Right atrium auricular region (tissue), 2 donors: ENCODE measurements at regions not wholly inside any gene's neighbourhood (a gene's known extent, or its start where the extent isn't known, plus 50 kb on each side); places are given as distances from the start of the nearest gene placed in this dataset.
"Not testable (repeated sequence)": the region's sequence is repeated elsewhere in the genome, so short reads cannot be mapped to it uniquely, and the experiment has no call there.

Experiments
- DNase-seq: peaks from one replicate; pipeline ENCODE4 v3.0.0-alpha.2; 2019; ENCODE audit warnings: low spot score
- H3K27ac ChIP-seq, 2 donors: fragments of 200-600 bp; sonication (generic); 1 replicate in 1 of 2; 2 replicates in 1 of 2; pipeline ENCODE4 v1.5.1; 2016 to 2019
- H3K27me3 ChIP-seq, 2 donors: fragments of 200-600 bp; sonication (generic); one replicate each; pipeline versions ENCODE4 v1.5.1 to v1.6.0; 2017 to 2019
- H3K36me3 ChIP-seq: fragments of 200-600 bp; sonication (generic); one replicate; pipeline ENCODE4 v1.5.1; 2016
- H3K4me1 ChIP-seq, 2 donors: fragments of 200-600 bp; sonication (generic); one replicate each; pipeline versions ENCODE4 v1.5.1 to v1.6.0; 2017 to 2019
- H3K4me3 ChIP-seq, 2 donors: fragments of 200-600 bp; sonication (generic); 1 replicate in 1 of 2; 2 replicates in 1 of 2; pipeline ENCODE4 v1.5.1; 2017 to 2019; ENCODE audit warnings: mild to moderate bottlenecking in 1 of 2, moderate library complexity in 1 of 2
- H3K9me3 ChIP-seq, 2 donors: fragments of 200-600 bp; sonication (generic); one replicate each; pipeline ENCODE4 v1.5.1; 2019

DNA sequence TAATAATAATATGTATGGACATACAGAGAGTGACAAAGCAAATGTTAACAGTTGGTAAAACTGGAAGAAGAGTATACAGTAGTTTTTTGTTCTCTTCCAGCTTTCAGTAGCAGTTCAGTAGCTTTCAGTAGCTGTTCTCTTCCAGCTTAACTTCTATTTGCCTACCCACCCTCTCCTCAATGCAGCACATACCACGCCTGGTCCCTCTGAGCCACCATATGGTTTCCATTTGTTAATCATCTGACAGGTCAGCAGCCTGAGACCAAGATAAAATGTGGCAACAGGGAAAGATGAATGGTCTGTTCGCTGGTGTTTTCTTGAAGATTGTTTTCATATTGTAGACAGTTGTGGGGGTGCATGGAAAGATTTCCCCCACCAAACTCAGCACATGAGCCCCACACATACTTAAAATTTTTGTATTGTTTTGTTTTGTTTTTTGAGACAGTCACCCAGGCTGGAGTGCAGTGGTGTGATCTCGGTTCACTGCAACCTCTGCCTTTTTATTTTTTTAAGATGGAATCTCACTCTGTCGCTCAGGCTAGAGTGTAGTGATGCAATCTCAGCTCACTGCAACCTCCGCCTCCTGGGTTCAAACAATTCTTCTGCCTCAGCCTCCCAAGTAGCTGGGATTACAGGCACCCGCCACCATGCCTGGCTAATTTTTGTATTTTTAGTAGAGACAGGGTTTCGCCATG lies 56.8 kb downstream of the ATP6V0E2 start:
- H3K4me3 ChIP-seq, H3K27me3 ChIP-seq, DNase-seq, H3K4me1 ChIP-seq, H3K9me3 ChIP-seq, H3K36me3 ChIP-seq, H3K27ac ChIP-seq: not testable (repeated sequence)

DNA sequence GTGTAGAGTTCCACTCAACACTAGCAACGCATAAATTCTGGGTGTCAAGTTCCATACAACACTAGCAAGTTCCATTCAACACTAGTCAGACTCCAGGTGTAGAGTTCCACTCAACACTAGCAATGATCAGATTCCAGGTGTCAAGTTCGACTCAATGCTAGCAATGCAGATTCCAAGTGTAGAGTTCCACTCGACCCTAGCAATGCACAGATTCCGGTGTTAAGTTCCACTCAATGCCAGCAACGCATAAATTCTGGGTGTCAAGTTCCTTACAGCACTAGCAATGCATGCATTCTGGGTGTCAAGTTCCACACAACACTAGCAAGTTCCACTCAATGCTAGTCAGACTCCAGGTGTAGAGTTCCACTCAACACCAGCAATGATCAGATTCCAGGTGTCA lies 60.0 kb downstream of the ATP6V0E2 start:
- not testable (repeated sequence) for H3K36me3 ChIP-seq, H3K4me1 ChIP-seq, H3K9me3 ChIP-seq, DNase-seq, H3K27me3 ChIP-seq, H3K4me3 ChIP-seq, H3K27ac ChIP-seq

DNA sequence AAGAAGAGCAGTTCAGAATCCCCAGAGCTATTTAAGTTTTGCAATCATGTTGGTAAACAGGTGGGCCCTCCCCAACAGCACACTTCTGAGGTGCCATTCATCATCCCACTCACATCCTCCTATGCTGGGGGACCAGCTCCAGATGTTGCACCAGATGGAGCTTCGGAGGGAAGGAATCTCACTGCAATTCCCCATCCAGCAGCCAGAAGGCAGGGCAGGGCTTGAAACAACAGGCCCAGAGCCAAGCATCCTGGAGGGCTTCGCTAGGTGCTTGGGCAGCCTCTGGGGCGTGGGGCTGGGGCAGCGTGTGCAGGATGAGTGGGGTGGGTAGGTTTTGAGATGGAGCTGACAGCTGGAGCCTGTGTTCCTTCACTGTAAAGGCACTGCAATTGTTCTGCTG lies 73.6 kb downstream of the ATP6V0E2 start:
- not testable (repeated sequence) for H3K4me1 ChIP-seq, H3K4me3 ChIP-seq, DNase-seq, H3K27me3 ChIP-seq, H3K36me3 ChIP-seq, H3K9me3 ChIP-seq, H3K27ac ChIP-seq

DNA sequence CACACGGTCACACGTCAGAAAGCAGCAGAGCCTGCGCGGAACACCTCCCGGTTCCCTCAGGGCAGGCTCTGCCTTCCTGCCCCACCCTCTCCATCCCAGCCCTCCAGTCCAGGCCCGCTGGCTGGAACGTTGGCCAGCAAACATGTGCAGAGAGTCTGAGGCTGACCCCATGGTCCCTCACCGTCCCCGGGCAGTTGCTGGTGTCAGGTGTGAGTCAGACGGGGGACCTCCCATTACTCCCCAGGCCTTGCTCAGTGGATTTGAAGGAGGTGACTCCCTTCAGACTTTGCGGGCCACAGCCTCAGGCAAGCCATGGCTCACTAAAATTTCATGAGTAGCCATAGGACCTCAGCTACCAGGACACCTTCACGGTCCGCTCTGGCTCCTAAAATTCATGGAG lies 74.7 kb downstream of the ATP6V0E2 start:
- not testable (repeated sequence) for H3K27ac ChIP-seq, H3K4me3 ChIP-seq, H3K4me1 ChIP-seq, H3K9me3 ChIP-seq, H3K36me3 ChIP-seq, H3K27me3 ChIP-seq, DNase-seq

DNA sequence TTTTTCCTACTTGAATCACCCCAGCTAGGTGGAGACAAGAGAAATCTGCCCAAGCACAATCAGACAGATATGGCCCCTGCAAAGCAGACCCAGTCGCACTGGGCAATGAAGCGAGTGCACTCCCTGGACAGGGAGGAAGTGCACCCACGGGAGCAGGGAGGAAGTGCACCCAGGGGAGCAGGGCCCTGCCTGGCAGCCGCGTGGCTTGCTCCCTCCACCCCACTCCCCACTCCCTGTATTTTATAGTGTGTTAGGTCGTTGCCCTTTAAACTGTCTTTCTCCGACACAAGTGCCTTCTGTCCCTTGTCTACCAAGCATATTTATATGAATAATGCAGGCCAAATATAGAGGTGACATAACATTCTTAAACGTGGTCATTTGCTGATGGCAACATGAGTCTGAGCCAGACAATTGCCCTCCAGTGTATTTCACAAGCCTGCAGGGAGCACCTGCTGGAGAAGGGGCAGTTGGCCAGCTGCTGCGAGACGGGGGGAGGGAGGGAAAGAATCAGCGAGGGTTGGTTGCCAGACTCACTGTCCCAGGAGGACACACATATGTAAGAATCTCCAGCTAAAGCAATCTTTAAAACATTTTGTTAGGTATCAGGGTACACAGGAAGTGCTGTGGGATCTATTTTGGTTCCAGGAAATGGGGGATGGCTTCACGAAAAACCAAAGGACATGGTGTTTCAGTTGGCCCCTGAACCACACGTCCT lies 76.3 kb downstream of the ATP6V0E2 start:
- DNase-seq, H3K36me3 ChIP-seq, H3K4me3 ChIP-seq, H3K27ac ChIP-seq, H3K9me3 ChIP-seq, H3K27me3 ChIP-seq, H3K4me1 ChIP-seq: not testable (repeated sequence)

DNA sequence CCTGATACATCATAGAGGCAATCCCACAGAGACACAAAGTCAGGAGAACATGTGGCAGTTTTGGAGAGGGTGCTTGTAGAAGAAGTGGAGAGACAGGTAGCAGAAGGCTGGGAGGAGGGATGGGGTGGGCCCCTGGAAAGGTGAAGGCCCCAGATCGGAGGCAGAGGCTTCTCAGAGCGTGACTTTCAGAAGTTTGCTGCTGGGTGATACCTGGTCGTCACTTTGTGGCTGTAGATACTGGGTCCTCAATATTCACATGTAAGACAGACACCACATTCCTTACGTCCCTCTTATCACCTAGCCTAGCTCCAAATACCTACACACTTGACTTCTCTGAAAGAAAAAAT lies 76.8 kb downstream of the ATP6V0E2 start:
- H3K4me3 ChIP-seq, H3K4me1 ChIP-seq, H3K27ac ChIP-seq: not testable (repeated sequence)

DNA sequence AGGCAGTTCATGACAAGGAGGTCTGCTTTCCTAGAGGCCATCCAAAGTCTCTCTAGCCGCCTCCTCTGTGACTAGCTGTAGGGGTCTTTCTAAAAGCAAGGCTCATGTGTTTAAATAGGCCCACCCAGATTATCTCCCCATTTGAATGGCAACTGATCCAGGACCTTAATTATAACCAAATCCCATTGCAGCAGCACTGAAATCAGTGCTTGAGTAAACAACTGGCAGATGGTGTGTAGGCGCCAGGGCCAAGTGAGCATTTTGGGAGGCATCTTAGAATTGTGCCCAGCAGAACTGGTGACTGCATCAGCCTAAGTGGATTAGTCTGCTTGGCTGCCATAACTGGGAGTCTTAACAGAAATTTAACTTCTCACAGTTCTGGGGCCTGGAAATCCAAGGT lies 77.8 kb downstream of the ATP6V0E2 start:
- not testable (repeated sequence) for DNase-seq, H3K27me3 ChIP-seq, H3K4me3 ChIP-seq, H3K27ac ChIP-seq, H3K4me1 ChIP-seq, H3K9me3 ChIP-seq, H3K36me3 ChIP-seq

More for the DNA sequence above, 76.8 kb downstream of the ATP6V0E2 start:
- not testable (repeated sequence) for H3K27me3 ChIP-seq, DNase-seq, H3K36me3 ChIP-seq, H3K9me3 ChIP-seq

DNA sequence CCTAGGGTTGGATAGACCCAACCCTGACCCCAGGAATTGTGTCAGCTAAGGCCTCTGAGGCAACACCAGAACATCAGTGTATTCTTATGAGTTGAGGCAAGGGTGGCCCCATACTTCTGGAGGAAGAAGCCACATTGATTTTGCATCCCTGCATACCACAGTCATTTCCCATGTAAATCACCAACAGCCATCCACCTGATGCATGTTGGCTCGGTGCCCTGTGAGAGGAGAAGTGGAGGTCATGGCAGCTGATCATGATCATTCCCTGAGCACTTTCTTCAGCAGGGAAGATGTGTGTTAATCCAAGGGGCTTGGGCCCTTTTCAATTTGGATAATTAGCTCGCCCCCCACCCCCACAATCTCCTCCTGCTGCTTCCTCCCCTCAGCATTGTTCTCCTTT lies 85.1 kb downstream of the ATP6V0E2 start:
- H3K4me1 ChIP-seq, H3K4me3 ChIP-seq, H3K27ac ChIP-seq, H3K9me3 ChIP-seq, DNase-seq, H3K36me3 ChIP-seq, H3K27me3 ChIP-seq: not testable (repeated sequence)

DNA sequence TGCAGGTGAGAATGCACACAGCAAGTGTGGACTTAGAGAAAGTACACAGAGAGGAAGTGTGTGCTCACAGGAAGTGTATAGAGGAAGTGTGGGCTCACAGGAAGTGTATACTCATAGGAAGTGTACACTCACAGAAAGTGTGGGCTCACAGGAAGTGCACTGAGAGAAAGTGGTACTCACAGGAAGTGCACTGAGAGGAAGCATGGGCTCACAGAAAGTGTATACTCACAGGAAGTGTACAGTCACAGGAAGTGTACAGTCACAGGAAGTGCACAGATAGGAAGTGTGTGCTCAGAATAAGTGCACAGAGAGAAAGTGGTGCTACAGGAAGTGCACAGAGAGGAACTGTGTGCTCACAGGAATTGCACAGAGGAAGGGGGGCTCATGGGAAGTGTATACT lies 87.1 kb downstream of the ATP6V0E2 start:
- H3K27me3 ChIP-seq, H3K4me1 ChIP-seq, H3K27ac ChIP-seq, H3K36me3 ChIP-seq, DNase-seq, H3K4me3 ChIP-seq, H3K9me3 ChIP-seq: not testable (repeated sequence)

DNA sequence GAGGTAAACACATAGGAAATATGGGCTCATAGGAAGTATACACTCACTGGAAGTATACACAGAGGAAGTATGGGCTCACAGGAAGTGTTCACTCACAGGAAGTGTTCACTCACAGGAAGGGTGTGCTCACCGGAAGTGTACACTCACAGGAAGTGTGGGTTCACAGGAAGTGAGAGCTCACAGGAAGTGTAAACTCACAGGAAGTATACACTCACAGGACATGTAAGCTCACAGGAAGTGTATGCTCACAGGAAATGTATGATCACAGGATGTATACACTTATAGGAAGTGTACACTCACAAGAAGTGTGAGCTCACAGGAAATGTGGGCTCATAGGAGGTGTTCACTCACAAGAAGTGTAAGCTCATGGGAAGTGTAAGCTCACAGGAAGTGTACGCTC lies 88.1 kb downstream of the ATP6V0E2 start:
- H3K36me3 ChIP-seq, H3K9me3 ChIP-seq, H3K27me3 ChIP-seq, H3K27ac ChIP-seq, DNase-seq, H3K4me1 ChIP-seq, H3K4me3 ChIP-seq: not testable (repeated sequence)

DNA sequence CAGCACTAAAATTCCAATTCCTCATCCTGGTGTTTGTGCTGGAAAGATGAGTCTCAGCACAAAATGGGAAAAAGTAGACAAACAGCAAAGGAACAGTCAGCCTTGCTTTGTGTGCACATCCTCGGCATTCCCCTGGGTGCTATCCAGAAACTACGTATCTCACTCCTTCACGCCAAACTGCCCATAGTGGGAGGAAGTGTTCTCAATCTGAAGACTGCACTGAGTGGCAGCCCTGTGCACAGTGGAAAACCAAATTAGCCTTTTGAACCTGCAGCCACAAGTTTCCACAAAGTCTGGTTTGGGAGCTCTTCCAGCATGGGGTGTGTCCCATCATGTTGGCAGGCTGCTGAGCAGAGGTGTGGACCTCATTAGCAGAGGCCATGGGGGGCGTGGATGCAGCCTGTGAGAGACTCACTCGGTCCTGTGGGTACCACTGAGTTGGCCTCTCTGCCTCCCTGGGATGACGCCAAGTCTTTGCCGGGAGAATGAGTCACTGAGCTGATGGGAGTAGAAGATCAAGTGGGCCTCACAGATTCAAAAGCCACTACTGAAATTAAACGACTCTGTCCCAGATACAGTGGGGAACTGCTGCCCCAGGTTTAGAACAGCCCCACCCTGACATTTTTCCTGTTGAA lies 89.0 kb downstream of the ATP6V0E2 start:
- not testable (repeated sequence) for H3K36me3 ChIP-seq, H3K4me1 ChIP-seq, H3K4me3 ChIP-seq, H3K27me3 ChIP-seq, H3K27ac ChIP-seq, H3K9me3 ChIP-seq
- DNase-seq, result peak; percentile 60

DNA sequence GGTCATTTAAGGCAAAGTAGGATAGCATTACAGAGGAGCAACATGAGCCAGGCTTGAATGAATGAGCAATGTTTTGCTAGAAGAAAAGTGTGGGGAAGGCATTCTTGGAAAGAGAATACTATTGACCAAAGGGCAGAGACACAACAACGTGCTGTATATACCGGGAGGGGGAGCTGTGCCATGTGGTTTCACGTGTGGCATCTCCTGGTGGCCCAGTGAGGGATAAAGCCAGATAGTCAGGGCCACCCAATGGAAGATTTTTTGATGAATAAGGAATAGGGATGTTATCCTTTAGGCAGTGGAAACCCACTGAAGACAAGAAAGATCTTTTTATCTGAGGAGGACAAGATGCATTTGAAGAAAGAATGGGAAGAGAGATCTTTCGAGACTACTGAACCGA lies 90.2 kb downstream of the ATP6V0E2 start:
- not testable (repeated sequence) for H3K9me3 ChIP-seq, H3K27me3 ChIP-seq, H3K4me3 ChIP-seq, H3K4me1 ChIP-seq, H3K27ac ChIP-seq, H3K36me3 ChIP-seq, DNase-seq

DNA sequence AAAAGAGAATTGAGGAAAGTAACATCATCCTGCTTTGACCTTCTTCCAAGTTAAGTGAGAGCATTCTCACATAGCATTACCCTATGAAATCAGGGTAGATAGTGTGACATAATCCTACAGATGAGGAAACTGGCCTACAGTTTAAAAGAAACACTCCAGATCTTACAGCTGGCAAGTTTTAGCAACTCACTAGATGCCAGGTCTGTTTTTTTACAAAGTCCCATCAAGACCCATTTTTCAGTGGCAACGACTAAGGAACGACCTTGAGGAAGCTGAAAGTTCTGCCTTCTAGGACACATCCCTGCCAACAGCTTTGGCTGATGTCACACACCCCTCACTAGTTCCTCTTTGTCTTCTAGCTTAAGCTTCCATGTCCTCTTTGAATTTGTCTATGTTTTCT lies 92.7 kb downstream of the ATP6V0E2 start:
- H3K36me3 ChIP-seq, H3K27ac ChIP-seq: not testable (repeated sequence)

DNA sequence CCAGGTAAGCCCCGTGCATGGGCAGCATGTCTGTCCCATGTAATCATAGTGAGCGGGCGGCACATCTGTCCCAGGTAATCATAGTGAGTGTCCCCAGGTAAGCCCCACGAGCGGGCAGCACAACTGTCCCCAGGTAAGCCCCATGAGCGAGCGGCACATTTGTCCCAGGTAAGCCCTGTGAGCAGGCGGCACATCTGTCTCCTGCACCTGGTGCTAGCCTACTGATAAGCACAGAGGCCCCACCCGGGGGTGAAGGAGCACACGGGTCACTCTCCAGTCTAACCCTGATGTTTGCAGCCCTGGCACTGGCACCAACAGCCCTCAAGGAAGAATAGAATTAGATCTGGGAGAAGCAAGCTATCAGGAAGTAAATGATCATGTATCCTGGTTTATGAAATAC lies 99.2 kb downstream of the ATP6V0E2 start:
- H3K36me3 ChIP-seq, H3K27me3 ChIP-seq, H3K9me3 ChIP-seq, DNase-seq, H3K4me3 ChIP-seq, H3K27ac ChIP-seq, H3K4me1 ChIP-seq: not testable (repeated sequence)

More for the DNA sequence above, 92.7 kb downstream of the ATP6V0E2 start:
- not testable (repeated sequence) for DNase-seq, H3K9me3 ChIP-seq, H3K4me1 ChIP-seq, H3K4me3 ChIP-seq, H3K27me3 ChIP-seq

DNA sequence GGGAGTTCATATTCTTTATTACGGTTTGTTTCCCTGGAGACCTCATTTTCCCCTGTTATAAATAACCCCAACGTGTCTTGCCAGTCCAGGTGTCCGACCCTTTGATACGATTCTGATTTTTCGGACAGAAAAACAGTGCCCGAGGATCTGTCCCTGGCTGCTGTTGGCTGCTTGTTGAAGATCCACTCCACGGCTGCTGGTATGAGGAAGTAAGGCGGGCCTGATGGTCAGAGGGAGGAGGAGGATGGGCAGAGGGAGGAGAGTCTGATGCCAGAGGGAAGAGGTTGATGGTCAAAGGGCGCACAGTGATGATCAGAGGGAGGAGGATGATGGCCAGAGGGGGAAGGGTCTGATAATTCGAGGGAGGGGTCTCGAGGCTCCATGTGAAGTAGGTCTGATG lies 99.9 kb downstream of the ATP6V0E2 start:
- not testable (repeated sequence) for H3K9me3 ChIP-seq, H3K27ac ChIP-seq, H3K4me3 ChIP-seq, H3K36me3 ChIP-seq, H3K4me1 ChIP-seq, H3K27me3 ChIP-seq, DNase-seq
